ENCODE measurements at regions not wholly inside any gene's neighbourhood (a gene's known extent, or its start where the extent isn't known, plus 50 kb on each side); places are given as distances from the start of the nearest gene placed in this dataset.
"Not testable (repeated sequence)": the region's sequence is repeated elsewhere in the genome, so short reads cannot be mapped to it uniquely, and the experiment has no call there.

GRCh38 chr12:65685514-65685913 is 138.8 kb upstream of the HMGA2 start:
- peak; percentile 39 for DNase-seq

- no peak for DNase-seq
These were observed 134.8 kb upstream of the HMGA2 start for GRCh38 chr12:65689508-65689907.

- DNase-seq: no peak
These were observed 133.8 kb upstream of the HMGA2 start for GRCh38 chr12:65690477-65690876.

- no peak for DNase-seq
These were observed 130.2 kb upstream of the HMGA2 start for GRCh38 chr12:65694130-65694529.

GRCh38 chr12:65695113-65695865 is 129.0 kb upstream of the HMGA2 start:
- peak; percentile 97 for DNase-seq

GRCh38 chr12:65696227-65696626 is 128.1 kb upstream of the HMGA2 start:
- DNase-seq: peak; percentile 20

GRCh38 chr12:65699251-65699650 is 125.0 kb upstream of the HMGA2 start:
- DNase-seq: peak; percentile 56

- no peak for DNase-seq
These were observed 121.1 kb upstream of the HMGA2 start for GRCh38 chr12:65703176-65703575.

- DNase-seq: no peak
These were observed 118.9 kb upstream of the HMGA2 start for GRCh38 chr12:65705380-65705876.

GRCh38 chr12:65707051-65707450 is 117.2 kb upstream of the HMGA2 start:
- DNase-seq: no peak

- DNase-seq: no peak
These were observed 111.9 kb upstream of the HMGA2 start for GRCh38 chr12:65712260-65713004.

- no peak for DNase-seq
These were observed 108.3 kb upstream of the HMGA2 start for GRCh38 chr12:65715961-65716360.

- peak; percentile 88 for DNase-seq
These were observed 103.8 kb upstream of the HMGA2 start for GRCh38 chr12:65720136-65721130.

- no peak for DNase-seq
These were observed 102.6 kb upstream of the HMGA2 start for GRCh38 chr12:65721541-65722190.

- peak; percentile 70 for DNase-seq
These were observed 98.9 kb upstream of the HMGA2 start for GRCh38 chr12:65725376-65725775.

GRCh38 chr12:65728455-65728847 is 95.8 kb upstream of the HMGA2 start:
- DNase-seq: no peak

GRCh38 chr12:65728848-65729793 is 95.2 kb upstream of the HMGA2 start:
- peak; percentile 25 for DNase-seq

GRCh38 chr12:65731771-65732170 is 92.5 kb upstream of the HMGA2 start:
- no peak for DNase-seq

- DNase-seq: not testable (repeated sequence)
These were observed 90.6 kb upstream of the HMGA2 start for GRCh38 chr12:65733643-65734042.

GRCh38 chr12:65734226-65734625 is 90.1 kb upstream of the HMGA2 start:
- no peak for DNase-seq

GRCh38 chr12:65739606-65740005 is 84.7 kb upstream of the HMGA2 start:
- no peak for DNase-seq
